ENCODE measurements at regions not wholly inside any gene's neighbourhood (a gene's known extent, or its start where the extent isn't known, plus 50 kb on each side); places are given as distances from the start of the nearest gene placed in this dataset.

- CTCF ChIA-PET: interaction anchor here (1.2 kb wide), 2 partner anchors 11 to 49 kb away, joined by 3 to 4 read pairs; no protein-coding TSS in a partner anchor
- POLR2A ChIA-PET: no interaction called here
These were observed 120.9 kb downstream of the SAMMSON start for GRCh38 chr3:70120357-70120966.

GRCh38 chr3:70127192-70127591 lies 127.7 kb downstream of the SAMMSON start:
- ChIA-PET POLR2A (no interaction called here), CTCF (no interaction called here)

GRCh38 chr3:70137366-70137765 lies 137.8 kb downstream of the SAMMSON start:
- ChIA-PET POLR2A (no interaction called here), CTCF (no interaction called here)

GRCh38 chr3:70138606-70139005 lies 139.1 kb downstream of the SAMMSON start:
- POLR2A ChIA-PET: no interaction called here
- CTCF ChIA-PET: no interaction called here
